GM12878 (cell line): ENCODE measurements at regions not wholly inside any gene's neighbourhood (a gene's known extent, or its start where the extent isn't known, plus 50 kb on each side); places are given as distances from the start of the nearest gene placed in this dataset.

ENCODE experiments used
- CREM ChIP-seq: IDR thresholded peaks from 2 replicates; pipeline ENCODE4 v1.6.1; 2014; ENCODE audit warnings: antibody characterized with exemption, low read depth
- CTCF ChIP-seq, 3 experiments: IDR thresholded peaks in 2 of 3; conservative IDR thresholded peaks in 1 of 3; 2 replicates each; pipeline ENCODE4 v1.5.1; 2011; ENCODE audit warnings: low read depth in 3 of 3, low read length in 3 of 3, mild to moderate bottlenecking in 3 of 3, control low read depth in 2 of 3, moderate library complexity in 2 of 3, inconsistent platforms in 1 of 3, mixed read lengths in 1 of 3; ENCODE audit not compliant: control insufficient read depth in 2 of 3, insufficient read depth in 1 of 3; ENCODE audit errors: extremely low read depth in 1 of 3
- EP300 ChIP-seq, 2 experiments: fragments of 150-350 bp in 1 of 2; IDR thresholded peaks; 2 replicates each; pipeline ENCODE4 v1.6.1; 2011 to 2012; ENCODE audit warnings: low read depth in 2 of 2, low read length in 2 of 2, borderline replicate concordance in 1 of 2, improper control_type of control experiment in 1 of 2, inconsistent platforms in 1 of 2; ENCODE audit not compliant: control insufficient read depth in 1 of 2
- GABPA ChIP-seq: IDR thresholded peaks from 2 replicates; pipeline ENCODE4 v1.6.1; 2014; ENCODE audit warnings: antibody characterized with exemption, low read depth, mild to moderate bottlenecking, inconsistent platforms
- MYC ChIP-seq: IDR thresholded peaks from 2 replicates; pipeline ENCODE4 v1.6.1; 2011; ENCODE audit warnings: mild to moderate bottlenecking, low read length, moderate library complexity, inconsistent platforms; ENCODE audit not compliant: insufficient read depth, insufficient replicate concordance, insufficient read length, severe bottlenecking
- NRF1 ChIP-seq: conservative IDR thresholded peaks from 2 replicates; pipeline ENCODE4 v1.6.1; 2011; ENCODE audit warnings: mild to moderate bottlenecking, low read depth, low read length, improper control_type of control experiment
- POLR2A ChIP-seq: IDR thresholded peaks from 2 replicates; pipeline ENCODE4 v1.6.1; 2011; ENCODE audit warnings: low read depth, mild to moderate bottlenecking, low read length
- RAD21 ChIP-seq: IDR thresholded peaks from 2 replicates; pipeline ENCODE4 v1.6.1; 2011; ENCODE audit warnings: mild to moderate bottlenecking, low read depth, low read length, moderate library complexity; ENCODE audit not compliant: insufficient read depth
- RFX5 ChIP-seq: IDR thresholded peaks from 2 replicates; pipeline ENCODE4 v1.6.1; 2011; ENCODE audit warnings: low read depth, low read length, improper control_type of control experiment
- SP1 ChIP-seq: IDR thresholded peaks from one replicate; pipeline ENCODE4 v1.6.1; 2011; ENCODE audit warnings: low read depth, low read length
- TF ChIP-seq, protein P1 (sequence below): fragments of 450-650 bp; IDR thresholded peaks from 2 replicates; pipeline ENCODE4 v1.6.1; 2017; ENCODE audit warnings: mild to moderate bottlenecking
- TF ChIP-seq, protein P2 (sequence below): IDR thresholded peaks from 2 replicates; pipeline ENCODE4 v1.6.1; 2012; ENCODE audit warnings: low read depth, low read length, improper control_type of control experiment
- TF ChIP-seq, protein P3 (sequence below): IDR thresholded peaks from 2 replicates; pipeline ENCODE4 v1.6.1; 2012; ENCODE audit warnings: mild to moderate bottlenecking, low read depth, low read length

DNA sequence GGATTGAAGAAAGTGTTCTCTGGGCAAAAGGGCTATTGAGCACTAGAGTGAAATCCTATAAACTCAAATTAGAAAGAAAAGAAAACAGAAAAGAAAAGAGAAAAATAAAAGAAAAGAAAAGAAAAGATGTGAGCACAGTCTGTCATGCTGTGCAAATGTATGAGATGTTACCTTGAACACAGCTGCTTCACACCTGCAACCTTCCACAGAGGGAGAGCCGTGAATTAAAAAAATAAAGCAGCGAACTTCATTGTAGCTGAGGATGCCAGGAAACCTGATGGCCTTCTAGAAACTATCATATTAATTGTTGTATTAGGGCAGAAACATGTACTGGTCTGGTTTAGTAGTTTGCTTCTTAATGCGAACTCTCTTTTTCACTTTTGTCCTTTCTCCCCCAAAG is 88.0 kb upstream of the SATB1 start:
- TF ChIP-seq CTCF (IDR thresholded peaks at IDR 0.05 in 2 of 3, conservative IDR thresholded peaks at IDR 0.05 in 1 of 3; ENCODE audit: control insufficient read depth in 2 of 3, extremely low read depth in 1 of 3, insufficient read depth in 1 of 3, low read depth in 3 of 3, low read length in 3 of 3) (no peak), NRF1 (no peak), SP1 (no peak), RFX5 (no peak), POLR2A (no peak), EP300 (IDR thresholded peaks at IDR 0.05; ENCODE audit: borderline replicate concordance in 1 of 2, control insufficient read depth in 1 of 2, low read depth in 2 of 2, low read length in 2 of 2) (no peak), CREM (no peak), RAD21 (no peak), GABPA (no peak), MYC (no peak)
- TF ChIP-seq, protein P1, sequence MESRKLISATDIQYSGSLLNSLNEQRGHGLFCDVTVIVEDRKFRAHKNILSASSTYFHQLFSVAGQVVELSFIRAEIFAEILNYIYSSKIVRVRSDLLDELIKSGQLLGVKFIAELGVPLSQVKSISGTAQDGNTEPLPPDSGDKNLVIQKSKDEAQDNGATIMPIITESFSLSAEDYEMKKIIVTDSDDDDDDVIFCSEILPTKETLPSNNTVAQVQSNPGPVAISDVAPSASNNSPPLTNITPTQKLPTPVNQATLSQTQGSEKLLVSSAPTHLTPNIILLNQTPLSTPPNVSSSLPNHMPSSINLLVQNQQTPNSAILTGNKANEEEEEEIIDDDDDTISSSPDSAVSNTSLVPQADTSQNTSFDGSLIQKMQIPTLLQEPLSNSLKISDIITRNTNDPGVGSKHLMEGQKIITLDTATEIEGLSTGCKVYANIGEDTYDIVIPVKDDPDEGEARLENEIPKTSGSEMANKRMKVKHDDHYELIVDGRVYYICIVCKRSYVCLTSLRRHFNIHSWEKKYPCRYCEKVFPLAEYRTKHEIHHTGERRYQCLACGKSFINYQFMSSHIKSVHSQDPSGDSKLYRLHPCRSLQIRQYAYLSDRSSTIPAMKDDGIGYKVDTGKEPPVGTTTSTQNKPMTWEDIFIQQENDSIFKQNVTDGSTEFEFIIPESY: no peak
- TF ChIP-seq, protein P2, sequence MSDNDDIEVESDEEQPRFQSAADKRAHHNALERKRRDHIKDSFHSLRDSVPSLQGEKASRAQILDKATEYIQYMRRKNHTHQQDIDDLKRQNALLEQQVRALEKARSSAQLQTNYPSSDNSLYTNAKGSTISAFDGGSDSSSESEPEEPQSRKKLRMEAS: no peak
- TF ChIP-seq, protein P3, sequence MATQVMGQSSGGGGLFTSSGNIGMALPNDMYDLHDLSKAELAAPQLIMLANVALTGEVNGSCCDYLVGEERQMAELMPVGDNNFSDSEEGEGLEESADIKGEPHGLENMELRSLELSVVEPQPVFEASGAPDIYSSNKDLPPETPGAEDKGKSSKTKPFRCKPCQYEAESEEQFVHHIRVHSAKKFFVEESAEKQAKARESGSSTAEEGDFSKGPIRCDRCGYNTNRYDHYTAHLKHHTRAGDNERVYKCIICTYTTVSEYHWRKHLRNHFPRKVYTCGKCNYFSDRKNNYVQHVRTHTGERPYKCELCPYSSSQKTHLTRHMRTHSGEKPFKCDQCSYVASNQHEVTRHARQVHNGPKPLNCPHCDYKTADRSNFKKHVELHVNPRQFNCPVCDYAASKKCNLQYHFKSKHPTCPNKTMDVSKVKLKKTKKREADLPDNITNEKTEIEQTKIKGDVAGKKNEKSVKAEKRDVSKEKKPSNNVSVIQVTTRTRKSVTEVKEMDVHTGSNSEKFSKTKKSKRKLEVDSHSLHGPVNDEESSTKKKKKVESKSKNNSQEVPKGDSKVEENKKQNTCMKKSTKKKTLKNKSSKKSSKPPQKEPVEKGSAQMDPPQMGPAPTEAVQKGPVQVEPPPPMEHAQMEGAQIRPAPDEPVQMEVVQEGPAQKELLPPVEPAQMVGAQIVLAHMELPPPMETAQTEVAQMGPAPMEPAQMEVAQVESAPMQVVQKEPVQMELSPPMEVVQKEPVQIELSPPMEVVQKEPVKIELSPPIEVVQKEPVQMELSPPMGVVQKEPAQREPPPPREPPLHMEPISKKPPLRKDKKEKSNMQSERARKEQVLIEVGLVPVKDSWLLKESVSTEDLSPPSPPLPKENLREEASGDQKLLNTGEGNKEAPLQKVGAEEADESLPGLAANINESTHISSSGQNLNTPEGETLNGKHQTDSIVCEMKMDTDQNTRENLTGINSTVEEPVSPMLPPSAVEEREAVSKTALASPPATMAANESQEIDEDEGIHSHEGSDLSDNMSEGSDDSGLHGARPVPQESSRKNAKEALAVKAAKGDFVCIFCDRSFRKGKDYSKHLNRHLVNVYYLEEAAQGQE: no peak
